SK-N-SH treated with all-trans-retinoic acid at 6 μM for 48 hours (cell line): ENCODE measurements at regions not wholly inside any gene's neighbourhood (a gene's known extent, or its start where the extent isn't known, plus 50 kb on each side); places are given as distances from the start of the nearest gene placed in this dataset.

ENCODE experiments used
- ARNTL ChIP-seq: fragments of 450-650 bp; formaldehyde crosslinking; IDR thresholded peaks from 2 replicates; pipeline ENCODE4 v1.5.0; 2020; ENCODE audit warnings: low read depth, mild to moderate bottlenecking, moderate library complexity, borderline replicate concordance
- BACH2 ChIP-seq: fragments of 250-450 bp; sonication (Bioruptor Pico); IDR thresholded peaks from 2 replicates; pipeline ENCODE4 v1.9.0; 2021; ENCODE audit warnings: mild to moderate bottlenecking, borderline replicate concordance
- CSDC2 ChIP-seq: fragments of 250-450 bp; sonication (Bioruptor Pico); IDR thresholded peaks from 2 replicates; pipeline ENCODE4 v1.5.0; 2020; ENCODE audit warnings: mild to moderate bottlenecking, moderate library complexity
- OSR1 ChIP-seq: fragments of 250-450 bp; sonication (Bioruptor Pico); IDR thresholded peaks from 2 replicates; pipeline ENCODE4 v1.8.0; 2022; ENCODE audit warnings: moderate library complexity, mild to moderate bottlenecking, inconsistent platforms
- TCF4 ChIP-seq: fragments of 250-450 bp; sonication (Bioruptor Pico); IDR thresholded peaks from 2 replicates; pipeline ENCODE4 v1.8.0; 2021; ENCODE audit warnings: mild to moderate bottlenecking, moderate library complexity, borderline replicate concordance
- ZNF70 ChIP-seq: fragments of 450-650 bp; formaldehyde crosslinking; IDR thresholded peaks from 2 replicates; pipeline ENCODE4 v1.5.0; 2020; ENCODE audit warnings: mild to moderate bottlenecking, moderate library complexity

GRCh38 chr5:58107704-58108103, 352.2 kb downstream of the PLK2 start:
- no peak for TF ChIP-seq ZNF70 (CRISPR knock-in tag)
- TF ChIP-seq ARNTL (CRISPR knock-in tag) = no peak
- TF ChIP-seq CSDC2 (CRISPR knock-in tag) = no peak
- no peak for TF ChIP-seq TCF4 (CRISPR knock-in tag)
- no peak for TF ChIP-seq OSR1 (CRISPR knock-in tag)
- TF ChIP-seq BACH2 (CRISPR knock-in tag) = no peak
